Osteoblast (primary cell): ENCODE measurements at regions not wholly inside any gene's neighbourhood (a gene's known extent, or its start where the extent isn't known, plus 50 kb on each side); places are given as distances from the start of the nearest gene placed in this dataset.

ENCODE experiments used
- DNase-seq: peaks from one replicate; pipeline ENCODE4 v3.0.0; 2011; ENCODE audit warnings: low spot score, mixed read lengths; ENCODE audit not compliant: insufficient read length; ENCODE audit errors: missing footprints
- H2AFZ ChIP-seq: 2 replicates; pipeline ENCODE4 v1.6.0; 2011; ENCODE audit warnings: mild to moderate bottlenecking, low read length
- H3K27ac ChIP-seq: 2 replicates; pipeline ENCODE4 v1.5.1; 2011; ENCODE audit warnings: mild to moderate bottlenecking, low read depth, low read length, moderate library complexity
- H3K27me3 ChIP-seq: 2 replicates; pipeline ENCODE4 v1.6.0; 2012; ENCODE audit warnings: mild to moderate bottlenecking, control low read depth, inconsistent platforms, low read length, moderate library complexity; ENCODE audit not compliant: insufficient read depth
- H3K36me3 ChIP-seq: 2 replicates; pipeline ENCODE4 v1.5.1; 2011; ENCODE audit warnings: mild to moderate bottlenecking, low read length, control low read depth, moderate library complexity; ENCODE audit not compliant: insufficient read depth
- H3K4me1 ChIP-seq: 2 replicates; pipeline ENCODE4 v1.5.1; 2011; ENCODE audit warnings: mild to moderate bottlenecking, low read length, control low read depth, moderate library complexity; ENCODE audit not compliant: insufficient read depth
- H3K4me2 ChIP-seq: 2 replicates; pipeline ENCODE4 v1.6.0; 2011; ENCODE audit warnings: mild to moderate bottlenecking, low read length; ENCODE audit not compliant: insufficient read depth
- H3K4me3 ChIP-seq: fragments of 200-600 bp; sonication (generic); 3 replicates; pipeline ENCODE4 v1.5.1; 2012; ENCODE audit warnings: mild to moderate bottlenecking, low read length, inconsistent platforms; ENCODE audit not compliant: insufficient read depth
- H3K79me2 ChIP-seq: 2 replicates; pipeline ENCODE4 v1.6.0; 2012; ENCODE audit warnings: mild to moderate bottlenecking, low read length, control low read depth, inconsistent platforms; ENCODE audit not compliant: insufficient read depth
- H3K9me3 ChIP-seq: 2 replicates; pipeline ENCODE4 v1.5.1; 2011; ENCODE audit warnings: low read depth, low read length, control low read depth
- H4K20me1 ChIP-seq: 2 replicates; pipeline ENCODE4 v1.6.0; 2012; ENCODE audit warnings: mild to moderate bottlenecking, low read length, control low read depth; ENCODE audit not compliant: insufficient read depth
- TF ChIP-seq, protein P1 (sequence below): IDR thresholded peaks from 2 replicates; pipeline ENCODE4 v1.5.1; 2011; ENCODE audit warnings: mild to moderate bottlenecking, low read depth, low read length, moderate library complexity; ENCODE audit errors: extremely low read depth

DNA sequence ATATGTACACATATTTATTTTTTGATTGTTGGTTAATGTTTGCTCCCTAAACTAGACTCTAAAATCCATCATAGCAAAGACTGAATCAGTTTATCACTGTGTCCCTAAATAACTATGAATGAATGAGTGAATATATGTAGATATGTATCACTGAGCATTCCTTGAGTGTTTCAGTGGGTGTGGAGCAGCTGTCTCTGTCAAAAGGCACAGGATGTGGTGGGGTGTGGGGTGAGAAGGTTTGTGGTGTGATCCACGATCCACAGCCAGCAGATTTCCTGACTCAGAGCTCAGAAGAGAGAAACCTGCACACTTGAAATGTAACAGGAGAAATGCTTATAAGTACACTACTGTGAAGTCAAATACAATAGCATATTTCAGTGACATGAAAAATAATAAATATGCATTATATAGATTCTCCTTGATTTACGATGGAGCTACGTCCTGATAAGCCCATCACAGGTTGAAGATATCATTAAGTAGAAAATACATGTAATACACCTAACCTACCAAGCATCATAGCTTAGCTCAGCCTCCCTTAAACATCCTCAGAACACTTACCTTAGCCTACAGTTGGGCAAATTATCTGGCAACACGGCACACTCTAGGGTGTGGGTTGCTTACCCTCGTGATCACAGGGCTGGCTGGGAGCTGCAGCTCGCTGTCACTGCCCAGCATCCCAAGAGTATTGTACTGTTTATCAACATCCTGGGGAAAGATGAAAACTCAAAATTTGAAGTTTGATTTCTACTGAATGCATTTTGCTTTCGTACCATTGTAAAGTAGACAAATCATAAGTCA lies 287.0 kb downstream of the GAS1 start:
- no peaks in the 10 kb centered on the region for H4K20me1 ChIP-seq
- no peak overlapping the region for H2AFZ ChIP-seq
- DNase-seq, result peak; percentile 84
- H3K27me3 ChIP-seq, result peaks cover 6% of the 10 kb centered on the region
- peak overlapping the region; percentile 2 for H3K4me2 ChIP-seq
- H3K79me2 ChIP-seq, result no peaks in the 10 kb centered on the region
- H3K4me1 ChIP-seq, result peaks cover 16% of the 10 kb centered on the region
- no peaks in the 10 kb centered on the region for H3K36me3 ChIP-seq
- no peaks in the 10 kb centered on the region for H3K9me3 ChIP-seq
- TF ChIP-seq, protein P1, sequence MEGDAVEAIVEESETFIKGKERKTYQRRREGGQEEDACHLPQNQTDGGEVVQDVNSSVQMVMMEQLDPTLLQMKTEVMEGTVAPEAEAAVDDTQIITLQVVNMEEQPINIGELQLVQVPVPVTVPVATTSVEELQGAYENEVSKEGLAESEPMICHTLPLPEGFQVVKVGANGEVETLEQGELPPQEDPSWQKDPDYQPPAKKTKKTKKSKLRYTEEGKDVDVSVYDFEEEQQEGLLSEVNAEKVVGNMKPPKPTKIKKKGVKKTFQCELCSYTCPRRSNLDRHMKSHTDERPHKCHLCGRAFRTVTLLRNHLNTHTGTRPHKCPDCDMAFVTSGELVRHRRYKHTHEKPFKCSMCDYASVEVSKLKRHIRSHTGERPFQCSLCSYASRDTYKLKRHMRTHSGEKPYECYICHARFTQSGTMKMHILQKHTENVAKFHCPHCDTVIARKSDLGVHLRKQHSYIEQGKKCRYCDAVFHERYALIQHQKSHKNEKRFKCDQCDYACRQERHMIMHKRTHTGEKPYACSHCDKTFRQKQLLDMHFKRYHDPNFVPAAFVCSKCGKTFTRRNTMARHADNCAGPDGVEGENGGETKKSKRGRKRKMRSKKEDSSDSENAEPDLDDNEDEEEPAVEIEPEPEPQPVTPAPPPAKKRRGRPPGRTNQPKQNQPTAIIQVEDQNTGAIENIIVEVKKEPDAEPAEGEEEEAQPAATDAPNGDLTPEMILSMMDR, result no peak
- H3K27ac ChIP-seq, result no peak overlapping the region
- no peak overlapping the region for H3K4me3 ChIP-seq

DNA sequence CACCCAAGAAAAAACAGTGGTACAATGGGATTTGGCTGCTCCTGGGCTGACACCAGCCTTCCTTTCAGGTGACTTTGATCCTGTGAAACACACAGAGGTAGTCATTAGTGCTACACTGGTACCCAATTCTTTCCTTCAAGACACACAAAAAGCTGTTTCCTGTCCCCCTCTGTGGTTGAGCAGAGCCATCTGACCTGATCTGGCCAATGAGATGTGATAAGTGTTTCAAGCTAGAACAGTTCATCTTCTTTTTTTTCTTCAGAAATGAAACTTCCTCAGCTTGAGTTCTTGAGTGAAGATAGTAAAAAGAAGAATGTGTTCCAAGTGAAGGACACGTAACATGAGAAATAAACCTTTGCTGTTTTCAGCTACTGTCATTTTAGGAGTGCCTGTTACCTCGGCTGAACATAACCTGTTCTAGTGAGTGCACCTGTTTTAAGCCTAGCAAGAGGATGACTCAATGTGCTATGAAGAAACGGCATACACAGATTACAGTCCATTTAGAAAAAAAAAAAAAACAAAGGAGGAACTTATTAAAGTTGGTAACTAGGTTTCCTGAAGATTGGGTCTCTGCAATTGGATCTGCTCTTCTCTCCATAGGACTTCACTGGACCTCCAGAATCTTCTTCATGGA lies 287.8 kb downstream of the GAS1 start:
- Histone ChIP-seq H4K20me1 (no peaks in the 10 kb centered on the region), H3K4me2 (peak overlapping the region; percentile 2)

DNA sequence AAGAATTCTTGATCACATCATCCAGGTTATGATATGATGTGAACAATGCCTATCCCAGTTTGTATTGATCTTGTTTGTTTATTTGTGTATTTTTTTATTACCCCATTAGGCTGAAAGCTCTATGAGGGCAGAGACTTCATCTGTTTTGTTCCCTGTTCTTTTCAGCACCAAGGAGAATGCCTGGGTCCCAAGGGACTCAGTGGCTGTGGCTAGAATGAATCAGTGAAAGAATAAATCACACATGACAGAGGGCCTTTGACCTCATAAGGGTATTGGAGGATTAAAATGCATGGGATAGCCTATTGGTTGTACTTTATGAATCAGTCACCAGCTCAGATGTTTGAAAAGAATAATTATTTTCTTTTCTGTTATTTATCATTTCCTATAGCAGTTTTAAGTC lies 292.2 kb downstream of the GAS1 start:
- Histone ChIP-seq H3K4me1 (peaks cover 7% of the 10 kb centered on the region), H3K4me3 (no peak overlapping the region), H3K9me3 (no peaks in the 10 kb centered on the region), H4K20me1 (no peaks in the 10 kb centered on the region), H3K27ac (no peak overlapping the region), H3K4me2 (no peak overlapping the region), H3K36me3 (no peaks in the 10 kb centered on the region), H2AFZ (no peak overlapping the region), H3K27me3 (no peaks in the 10 kb centered on the region), H3K79me2 (no peaks in the 10 kb centered on the region)
- no peak for DNase-seq
- TF ChIP-seq, protein P1, result no peak

More for the DNA sequence above, 287.8 kb downstream of the GAS1 start:
- Histone ChIP-seq H3K27ac (no peak overlapping the region), H3K9me3 (no peaks in the 10 kb centered on the region), H3K79me2 (no peaks in the 10 kb centered on the region), H3K4me3 (no peak overlapping the region), H3K27me3 (no peaks in the 10 kb centered on the region), H3K36me3 (no peaks in the 10 kb centered on the region), H3K4me1 (peaks cover 16% of the 10 kb centered on the region), H2AFZ (no peak overlapping the region)
- no peak for DNase-seq
- TF ChIP-seq, protein P1, result no peak

DNA sequence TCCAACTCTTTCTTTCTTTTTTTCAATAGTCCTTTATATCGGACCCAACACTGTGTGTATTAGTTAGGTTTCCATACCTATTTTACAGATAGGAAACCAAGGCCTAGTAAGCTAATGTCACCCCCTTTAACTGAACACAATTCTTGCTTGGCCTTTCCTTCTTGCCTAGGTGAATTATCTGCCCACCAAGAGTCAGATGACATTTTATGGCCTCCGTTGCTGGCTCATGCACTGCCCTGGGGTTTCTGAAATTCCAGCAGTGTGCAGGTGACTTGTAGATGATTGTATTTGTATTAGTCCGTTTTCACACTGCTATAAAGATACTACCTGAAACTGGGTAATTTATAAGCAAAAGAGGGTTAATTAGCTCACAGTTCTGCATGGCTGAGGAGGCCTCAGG lies 293.8 kb downstream of the GAS1 start:
- H3K27me3 ChIP-seq, result no peaks in the 10 kb centered on the region
- no peaks in the 10 kb centered on the region for H4K20me1 ChIP-seq
- no peak for DNase-seq
- H3K4me3 ChIP-seq, result no peak overlapping the region
- no peak overlapping the region for H3K27ac ChIP-seq
- H3K4me2 ChIP-seq, result no peak overlapping the region
- TF ChIP-seq, protein P1, result no peak
- H3K79me2 ChIP-seq, result no peaks in the 10 kb centered on the region
- no peak overlapping the region for H2AFZ ChIP-seq
- no peaks in the 10 kb centered on the region for H3K4me1 ChIP-seq
- no peaks in the 10 kb centered on the region for H3K36me3 ChIP-seq
- no peaks in the 10 kb centered on the region for H3K9me3 ChIP-seq
